ENCODE measurements at regions not wholly inside any gene's neighbourhood (a gene's known extent, or its start where the extent isn't known, plus 50 kb on each side); places are given as distances from the start of the nearest gene placed in this dataset.

- TF ChIP-seq CTCF (IDR thresholded peaks at IDR 0.05; ENCODE audit: low read length) = no peak
- TF ChIP-seq EZH2 (optimal IDR thresholded peaks at IDR 0.05; ENCODE audit: low read depth, low read length) = no peak
Observed at GRCh38 chr2:129192841-129193253, 786.6 kb upstream of the RAB6C start.
